ENCODE measurements at regions not wholly inside any gene's neighbourhood (a gene's known extent, or its start where the extent isn't known, plus 50 kb on each side); places are given as distances from the start of the nearest gene placed in this dataset.

- H3K9me3 Mint-ChIP-seq, result no peaks in the 10 kb centered on the region
- H3K27me3 Mint-ChIP-seq (ENCODE audit: low read depth), result peaks cover 3% of the 10 kb centered on the region
- no peak overlapping the region for H3K27ac Mint-ChIP-seq
- no peak overlapping the region for H3K4me3 Mint-ChIP-seq
- peaks cover 5% of the 10 kb centered on the region for H3K4me1 Mint-ChIP-seq (ENCODE audit: low read depth)
- H3K36me3 Mint-ChIP-seq (ENCODE audit: low read depth), result no peaks in the 10 kb centered on the region
Observed at GRCh38 chr7:23955600-23956149, 245.7 kb downstream of the STK31 start.

GRCh38 chr7:23956772-23957576, 247.0 kb downstream of the STK31 start:
- no peaks in the 10 kb centered on the region for H3K36me3 Mint-ChIP-seq (ENCODE audit: low read depth)
- H3K27me3 Mint-ChIP-seq (ENCODE audit: low read depth), result peaks cover 3% of the 10 kb centered on the region
- no peak overlapping the region for H3K4me3 Mint-ChIP-seq
- H3K9me3 Mint-ChIP-seq, result no peaks in the 10 kb centered on the region
- peaks cover 5% of the 10 kb centered on the region for H3K4me1 Mint-ChIP-seq (ENCODE audit: low read depth)
- H3K27ac Mint-ChIP-seq, result no peak overlapping the region

GRCh38 chr7:23959821-23960220, 249.8 kb downstream of the STK31 start:
- no peak overlapping the region for H3K4me3 Mint-ChIP-seq
- peaks cover 5% of the 10 kb centered on the region for H3K4me1 Mint-ChIP-seq (ENCODE audit: low read depth)
- no peaks in the 10 kb centered on the region for H3K27me3 Mint-ChIP-seq (ENCODE audit: low read depth)

GRCh38 chr7:23960361-23960760, 250.3 kb downstream of the STK31 start:
- no peaks in the 10 kb centered on the region for H3K27me3 Mint-ChIP-seq (ENCODE audit: low read depth)
- H3K27ac Mint-ChIP-seq, result no peak overlapping the region
- H3K4me1 Mint-ChIP-seq (ENCODE audit: low read depth), result peaks cover under 1% of the 10 kb centered on the region
- H3K36me3 Mint-ChIP-seq (ENCODE audit: low read depth), result no peaks in the 10 kb centered on the region
- no peaks in the 10 kb centered on the region for H3K9me3 Mint-ChIP-seq
- H3K4me3 Mint-ChIP-seq, result no peak overlapping the region

More at GRCh38 chr7:23959821-23960220, 249.8 kb downstream of the STK31 start:
- Mint-ChIP-seq H3K27ac (no peak overlapping the region), H3K9me3 (no peaks in the 10 kb centered on the region), H3K36me3 (ENCODE audit: low read depth) (no peaks in the 10 kb centered on the region)

GRCh38 chr7:23963461-23964165, 253.6 kb downstream of the STK31 start:
- H3K4me3 Mint-ChIP-seq, result no peak overlapping the region
- H3K27ac Mint-ChIP-seq, result no peak overlapping the region
- no peaks in the 10 kb centered on the region for H3K27me3 Mint-ChIP-seq (ENCODE audit: low read depth)
- no peaks in the 10 kb centered on the region for H3K36me3 Mint-ChIP-seq (ENCODE audit: low read depth)
- peaks cover 3% of the 10 kb centered on the region for H3K4me1 Mint-ChIP-seq (ENCODE audit: low read depth)
- H3K9me3 Mint-ChIP-seq, result no peaks in the 10 kb centered on the region

GRCh38 chr7:23964715-23965114, 254.7 kb downstream of the STK31 start:
- H3K4me1 Mint-ChIP-seq (ENCODE audit: low read depth), result peaks cover 4% of the 10 kb centered on the region
- no peaks in the 10 kb centered on the region for H3K9me3 Mint-ChIP-seq
- no peak overlapping the region for H3K27ac Mint-ChIP-seq
- no peaks in the 10 kb centered on the region for H3K27me3 Mint-ChIP-seq (ENCODE audit: low read depth)
- no peaks in the 10 kb centered on the region for H3K36me3 Mint-ChIP-seq (ENCODE audit: low read depth)
- no peak overlapping the region for H3K4me3 Mint-ChIP-seq

- Mint-ChIP-seq H3K36me3 (ENCODE audit: low read depth) (no peaks in the 10 kb centered on the region), H3K9me3 (no peaks in the 10 kb centered on the region), H3K4me3 (no peak overlapping the region), H3K27me3 (ENCODE audit: low read depth) (no peaks in the 10 kb centered on the region), H3K4me1 (ENCODE audit: low read depth) (peaks cover 4% of the 10 kb centered on the region), H3K27ac (no peak overlapping the region)
Observed at GRCh38 chr7:23965296-23965695, 255.3 kb downstream of the STK31 start.

- Mint-ChIP-seq H3K36me3 (ENCODE audit: low read depth) (no peaks in the 10 kb centered on the region), H3K4me3 (no peak overlapping the region), H3K27ac (no peak overlapping the region), H3K4me1 (ENCODE audit: low read depth) (peaks cover 4% of the 10 kb centered on the region), H3K9me3 (no peaks in the 10 kb centered on the region), H3K27me3 (ENCODE audit: low read depth) (no peaks in the 10 kb centered on the region)
Observed at GRCh38 chr7:23966941-23967340, 256.9 kb downstream of the STK31 start.

GRCh38 chr7:23967949-23968599, 258.1 kb downstream of the STK31 start:
- H3K9me3 Mint-ChIP-seq, result no peaks in the 10 kb centered on the region
- no peak overlapping the region for H3K27ac Mint-ChIP-seq
- H3K36me3 Mint-ChIP-seq (ENCODE audit: low read depth), result no peaks in the 10 kb centered on the region
- no peak overlapping the region for H3K4me3 Mint-ChIP-seq
- H3K27me3 Mint-ChIP-seq (ENCODE audit: low read depth), result no peaks in the 10 kb centered on the region
- H3K4me1 Mint-ChIP-seq (ENCODE audit: low read depth), result peaks cover 4% of the 10 kb centered on the region

- Mint-ChIP-seq H3K36me3 (ENCODE audit: low read depth) (no peaks in the 10 kb centered on the region), H3K27me3 (ENCODE audit: low read depth) (no peaks in the 10 kb centered on the region), H3K4me1 (ENCODE audit: low read depth) (peaks cover 4% of the 10 kb centered on the region), H3K4me3 (no peak overlapping the region), H3K9me3 (no peaks in the 10 kb centered on the region), H3K27ac (no peak overlapping the region)
Observed at GRCh38 chr7:23968791-23969190, 258.8 kb downstream of the STK31 start.

GRCh38 chr7:23969443-23969842, 259.4 kb downstream of the STK31 start:
- no peak overlapping the region for H3K27ac Mint-ChIP-seq
- H3K27me3 Mint-ChIP-seq (ENCODE audit: low read depth), result no peaks in the 10 kb centered on the region
- no peaks in the 10 kb centered on the region for H3K9me3 Mint-ChIP-seq
- no peak overlapping the region for H3K4me3 Mint-ChIP-seq
- no peaks in the 10 kb centered on the region for H3K36me3 Mint-ChIP-seq (ENCODE audit: low read depth)
- H3K4me1 Mint-ChIP-seq (ENCODE audit: low read depth), result peaks cover 4% of the 10 kb centered on the region

- no peaks in the 10 kb centered on the region for H3K27me3 Mint-ChIP-seq (ENCODE audit: low read depth)
Observed at GRCh38 chr7:23970193-23970592, 260.2 kb downstream of the STK31 start.

GRCh38 chr7:23971031-23971430, 261.0 kb downstream of the STK31 start:
- H3K9me3 Mint-ChIP-seq, result no peaks in the 10 kb centered on the region
- H3K4me1 Mint-ChIP-seq (ENCODE audit: low read depth), result peaks cover 4% of the 10 kb centered on the region
- H3K4me3 Mint-ChIP-seq, result no peak overlapping the region
- H3K27me3 Mint-ChIP-seq (ENCODE audit: low read depth), result no peaks in the 10 kb centered on the region
- no peak overlapping the region for H3K27ac Mint-ChIP-seq
- no peaks in the 10 kb centered on the region for H3K36me3 Mint-ChIP-seq (ENCODE audit: low read depth)

More at GRCh38 chr7:23970193-23970592, 260.2 kb downstream of the STK31 start:
- no peaks in the 10 kb centered on the region for H3K9me3 Mint-ChIP-seq
- H3K4me3 Mint-ChIP-seq, result no peak overlapping the region
- H3K4me1 Mint-ChIP-seq (ENCODE audit: low read depth), result peaks cover 4% of the 10 kb centered on the region
- H3K27ac Mint-ChIP-seq, result no peak overlapping the region
- H3K36me3 Mint-ChIP-seq (ENCODE audit: low read depth), result no peaks in the 10 kb centered on the region

GRCh38 chr7:23972057-23972456, 262.0 kb downstream of the STK31 start:
- Mint-ChIP-seq H3K27ac (no peak overlapping the region), H3K4me3 (no peak overlapping the region), H3K27me3 (ENCODE audit: low read depth) (no peaks in the 10 kb centered on the region), H3K4me1 (ENCODE audit: low read depth) (peaks cover 4% of the 10 kb centered on the region), H3K9me3 (no peaks in the 10 kb centered on the region), H3K36me3 (ENCODE audit: low read depth) (no peaks in the 10 kb centered on the region)

Measured in T-helper 1 cell treated with Interleukin-12 subunit alpha and Interleukin-12 subunit beta and Interleukin-4 antibody, amounts not matched to agents 30 μg/mL and 1 μg/mL, for 36 hours (primary cell).